ENCODE measurements at regions not wholly inside any gene's neighbourhood (a gene's known extent, or its start where the extent isn't known, plus 50 kb on each side); places are given as distances from the start of the nearest gene placed in this dataset.
"Not testable (repeated sequence)": the region's sequence is repeated elsewhere in the genome, so short reads cannot be mapped to it uniquely, and the experiment has no call there.

- H3K4me1 ChIP-seq (ENCODE audit: control insufficient read depth, insufficient read depth, low read length), result no peaks in the 10 kb centered on the region
- no peak overlapping the region for H3K9ac ChIP-seq (ENCODE audit: low read length in 2 of 2)
- H3K27me3 ChIP-seq (ENCODE audit: control insufficient read depth in 1 of 2, insufficient read depth in 2 of 2, low read length in 2 of 2), result no peaks in the 10 kb centered on the region
- no peaks in the 10 kb centered on the region for H3K9me3 ChIP-seq (ENCODE audit: control insufficient read depth in 2 of 2, low read length in 2 of 2)
- no peaks in the 10 kb centered on the region for H3K36me3 ChIP-seq (ENCODE audit: control insufficient read depth in 2 of 2, insufficient read depth in 2 of 2, low read length in 2 of 2)
- no peak overlapping the region for H3K27ac ChIP-seq (ENCODE audit: low read length)
- H3K4me3 ChIP-seq (ENCODE audit: low read length in 2 of 2), result no peak overlapping the region
Observed at GRCh38 chr2:195536906-195537305, 120.1 kb upstream of the SLC39A10 start.

- H3K27ac ChIP-seq (ENCODE audit: low read length), result no peak overlapping the region
- H3K27me3 ChIP-seq (ENCODE audit: control insufficient read depth in 1 of 2, insufficient read depth in 2 of 2, low read length in 2 of 2), result no peaks in the 10 kb centered on the region
Observed at GRCh38 chr2:195535911-195536522, 121.0 kb upstream of the SLC39A10 start.

GRCh38 chr2:195534971-195535370 is 122.1 kb upstream of the SLC39A10 start:
- H3K27me3 ChIP-seq (ENCODE audit: control insufficient read depth in 1 of 2, insufficient read depth in 2 of 2, low read length in 2 of 2), result no peaks in the 10 kb centered on the region
- no peak overlapping the region for H3K9ac ChIP-seq (ENCODE audit: low read length in 2 of 2)
- H3K36me3 ChIP-seq (ENCODE audit: control insufficient read depth in 2 of 2, insufficient read depth in 2 of 2, low read length in 2 of 2), result no peaks in the 10 kb centered on the region
- H3K4me3 ChIP-seq (ENCODE audit: low read length in 2 of 2), result no peak overlapping the region
- no peaks in the 10 kb centered on the region for H3K4me1 ChIP-seq (ENCODE audit: control insufficient read depth, insufficient read depth, low read length)
- H3K9me3 ChIP-seq (ENCODE audit: control insufficient read depth in 2 of 2, low read length in 2 of 2), result no peaks in the 10 kb centered on the region
- H3K27ac ChIP-seq (ENCODE audit: low read length), result no peak overlapping the region

More at GRCh38 chr2:195535911-195536522, 121.0 kb upstream of the SLC39A10 start:
- Histone ChIP-seq H3K9ac (ENCODE audit: low read length in 2 of 2) (no peak overlapping the region), H3K36me3 (ENCODE audit: control insufficient read depth in 2 of 2, insufficient read depth in 2 of 2, low read length in 2 of 2) (no peaks in the 10 kb centered on the region), H3K4me1 (ENCODE audit: control insufficient read depth, insufficient read depth, low read length) (no peaks in the 10 kb centered on the region), H3K4me3 (ENCODE audit: low read length in 2 of 2) (no peak overlapping the region), H3K9me3 (ENCODE audit: control insufficient read depth in 2 of 2, low read length in 2 of 2) (no peaks in the 10 kb centered on the region)

- H3K27me3 ChIP-seq (ENCODE audit: control insufficient read depth in 1 of 2, insufficient read depth in 2 of 2, low read length in 2 of 2), result no peaks in the 10 kb centered on the region
- no peaks in the 10 kb centered on the region for H3K4me1 ChIP-seq (ENCODE audit: control insufficient read depth, insufficient read depth, low read length)
- no peak overlapping the region for H3K4me3 ChIP-seq (ENCODE audit: low read length in 2 of 2)
- H3K9me3 ChIP-seq (ENCODE audit: control insufficient read depth in 2 of 2, low read length in 2 of 2), result no peaks in the 10 kb centered on the region
- H3K9ac ChIP-seq (ENCODE audit: low read length in 2 of 2), result no peak overlapping the region
- H3K36me3 ChIP-seq (ENCODE audit: control insufficient read depth in 2 of 2, insufficient read depth in 2 of 2, low read length in 2 of 2), result no peaks in the 10 kb centered on the region
- no peak overlapping the region for H3K27ac ChIP-seq (ENCODE audit: low read length)
Observed at GRCh38 chr2:195533771-195534642, 123.0 kb upstream of the SLC39A10 start.

- H3K4me3 ChIP-seq (ENCODE audit: low read length in 2 of 2), result no peak overlapping the region
- no peaks in the 10 kb centered on the region for H3K36me3 ChIP-seq (ENCODE audit: control insufficient read depth in 2 of 2, insufficient read depth in 2 of 2, low read length in 2 of 2)
- H3K27ac ChIP-seq (ENCODE audit: low read length), result no peak overlapping the region
- no peaks in the 10 kb centered on the region for H3K4me1 ChIP-seq (ENCODE audit: control insufficient read depth, insufficient read depth, low read length)
- H3K9me3 ChIP-seq (ENCODE audit: control insufficient read depth in 2 of 2, low read length in 2 of 2), result no peaks in the 10 kb centered on the region
- no peak overlapping the region for H3K9ac ChIP-seq (ENCODE audit: low read length in 2 of 2)
- no peaks in the 10 kb centered on the region for H3K27me3 ChIP-seq (ENCODE audit: control insufficient read depth in 1 of 2, insufficient read depth in 2 of 2, low read length in 2 of 2)
Observed at GRCh38 chr2:195532628-195533271, 124.3 kb upstream of the SLC39A10 start.

GRCh38 chr2:195532255-195532627 is 124.8 kb upstream of the SLC39A10 start:
- Histone ChIP-seq H3K27me3 (ENCODE audit: control insufficient read depth in 1 of 2, insufficient read depth in 2 of 2, low read length in 2 of 2) (no peaks in the 10 kb centered on the region), H3K36me3 (ENCODE audit: control insufficient read depth in 2 of 2, insufficient read depth in 2 of 2, low read length in 2 of 2) (no peaks in the 10 kb centered on the region), H3K4me3 (ENCODE audit: low read length in 2 of 2) (no peak overlapping the region), H3K9me3 (ENCODE audit: control insufficient read depth in 2 of 2, low read length in 2 of 2) (no peaks in the 10 kb centered on the region), H3K4me1 (ENCODE audit: control insufficient read depth, insufficient read depth, low read length) (no peaks in the 10 kb centered on the region), H3K27ac (ENCODE audit: low read length) (no peak overlapping the region), H3K9ac (ENCODE audit: low read length in 2 of 2) (no peak overlapping the region)

- no peaks in the 10 kb centered on the region for H3K27me3 ChIP-seq (ENCODE audit: control insufficient read depth in 1 of 2, insufficient read depth in 2 of 2, low read length in 2 of 2)
- H3K36me3 ChIP-seq (ENCODE audit: control insufficient read depth in 2 of 2, insufficient read depth in 2 of 2, low read length in 2 of 2), result no peaks in the 10 kb centered on the region
- no peak overlapping the region for H3K27ac ChIP-seq (ENCODE audit: low read length)
- H3K9ac ChIP-seq (ENCODE audit: low read length in 2 of 2), result no peak overlapping the region
- H3K9me3 ChIP-seq (ENCODE audit: control insufficient read depth in 2 of 2, low read length in 2 of 2), result no peaks in the 10 kb centered on the region
- H3K4me1 ChIP-seq (ENCODE audit: control insufficient read depth, insufficient read depth, low read length), result no peaks in the 10 kb centered on the region
- no peak overlapping the region for H3K4me3 ChIP-seq (ENCODE audit: low read length in 2 of 2)
Observed at GRCh38 chr2:195531754-195532153, 125.3 kb upstream of the SLC39A10 start.

GRCh38 chr2:195523242-195523641 is 133.8 kb upstream of the SLC39A10 start:
- H3K27ac ChIP-seq (ENCODE audit: low read length); H3K4me3 ChIP-seq (ENCODE audit: low read length in 2 of 2); H3K9ac ChIP-seq (ENCODE audit: low read length in 2 of 2); H3K4me1 ChIP-seq (ENCODE audit: control insufficient read depth, insufficient read depth, low read length); H3K9me3 ChIP-seq (ENCODE audit: control insufficient read depth in 2 of 2, low read length in 2 of 2); H3K36me3 ChIP-seq (ENCODE audit: control insufficient read depth in 2 of 2, insufficient read depth in 2 of 2, low read length in 2 of 2); H3K27me3 ChIP-seq (ENCODE audit: control insufficient read depth in 1 of 2, insufficient read depth in 2 of 2, low read length in 2 of 2): not testable (repeated sequence)

- Histone ChIP-seq H3K27me3 (ENCODE audit: control insufficient read depth in 1 of 2, insufficient read depth in 2 of 2, low read length in 2 of 2) (no peaks in the 10 kb centered on the region), H3K4me3 (ENCODE audit: low read length in 2 of 2) (no peak overlapping the region), H3K36me3 (ENCODE audit: control insufficient read depth in 2 of 2, insufficient read depth in 2 of 2, low read length in 2 of 2) (no peaks in the 10 kb centered on the region), H3K9me3 (ENCODE audit: control insufficient read depth in 2 of 2, low read length in 2 of 2) (no peaks in the 10 kb centered on the region), H3K27ac (ENCODE audit: low read length) (no peak overlapping the region), H3K9ac (ENCODE audit: low read length in 2 of 2) (no peak overlapping the region), H3K4me1 (ENCODE audit: control insufficient read depth, insufficient read depth, low read length) (no peaks in the 10 kb centered on the region)
Observed at GRCh38 chr2:195521589-195521988, 135.4 kb upstream of the SLC39A10 start.

- no peak overlapping the region for H3K4me3 ChIP-seq (ENCODE audit: low read length in 2 of 2)
- no peak overlapping the region for H3K9ac ChIP-seq (ENCODE audit: low read length in 2 of 2)
- no peaks in the 10 kb centered on the region for H3K4me1 ChIP-seq (ENCODE audit: control insufficient read depth, insufficient read depth, low read length)
- H3K36me3 ChIP-seq (ENCODE audit: control insufficient read depth in 2 of 2, insufficient read depth in 2 of 2, low read length in 2 of 2), result no peaks in the 10 kb centered on the region
- H3K27ac ChIP-seq (ENCODE audit: low read length), result no peak overlapping the region
- H3K27me3 ChIP-seq (ENCODE audit: control insufficient read depth in 1 of 2, insufficient read depth in 2 of 2, low read length in 2 of 2), result no peaks in the 10 kb centered on the region
- H3K9me3 ChIP-seq (ENCODE audit: control insufficient read depth in 2 of 2, low read length in 2 of 2), result no peaks in the 10 kb centered on the region
Observed at GRCh38 chr2:195520671-195521155, 136.3 kb upstream of the SLC39A10 start.

Measured in stomach smooth muscle (tissue), 2 donors.